Activated CD4-positive, alpha-beta T cell treated with anti-CD3 and anti-CD28 coated beads, Interleukin-2, amount 50 U/mL, for 16 hours (primary cell): ENCODE measurements at regions not wholly inside any gene's neighbourhood (a gene's known extent, or its start where the extent isn't known, plus 50 kb on each side); places are given as distances from the start of the nearest gene placed in this dataset.
"Not testable (repeated sequence)": the region's sequence is repeated elsewhere in the genome, so short reads cannot be mapped to it uniquely, and the experiment has no call there.

Experiments used
- DNase-seq: peaks from one replicate; pipeline ENCODE4 v3.0.0-alpha.2; 2020

GRCh38 chr3:182617500-182617899 lies 175.8 kb upstream of the ATP11B start:
- no peak for DNase-seq

- DNase-seq: peak; percentile 3
Observed at GRCh38 chr3:182618085-182618732, 175.1 kb upstream of the ATP11B start.

GRCh38 chr3:182618981-182619591 lies 174.2 kb upstream of the ATP11B start:
- DNase-seq: no peak

GRCh38 chr3:182620723-182621434 lies 172.4 kb upstream of the ATP11B start:
- no peak for DNase-seq

- DNase-seq: no peak
Observed at GRCh38 chr3:182621435-182622240, 171.7 kb upstream of the ATP11B start.

GRCh38 chr3:182622241-182622545 lies 171.1 kb upstream of the ATP11B start:
- no peak for DNase-seq

- DNase-seq: no peak
Observed at GRCh38 chr3:182626484-182627467, 166.5 kb upstream of the ATP11B start.

- DNase-seq: no peak
Observed at GRCh38 chr3:182628531-182628930, 164.8 kb upstream of the ATP11B start.

GRCh38 chr3:182629521-182629920 lies 163.8 kb upstream of the ATP11B start:
- no peak for DNase-seq

- DNase-seq: no peak
Observed at GRCh38 chr3:182631183-182632076, 161.9 kb upstream of the ATP11B start.

GRCh38 chr3:182632077-182632393 lies 161.3 kb upstream of the ATP11B start:
- no peak for DNase-seq

GRCh38 chr3:182633186-182633585 lies 160.1 kb upstream of the ATP11B start:
- no peak for DNase-seq

- no peak for DNase-seq
Observed at GRCh38 chr3:182636646-182637045, 156.7 kb upstream of the ATP11B start.

GRCh38 chr3:182637350-182638110 lies 155.8 kb upstream of the ATP11B start:
- DNase-seq: no peak

GRCh38 chr3:182644013-182644412 lies 149.3 kb upstream of the ATP11B start:
- DNase-seq: no peak

GRCh38 chr3:182644790-182645433 lies 148.4 kb upstream of the ATP11B start:
- DNase-seq: peak; percentile 79

GRCh38 chr3:182650568-182651128 lies 142.7 kb upstream of the ATP11B start:
- no peak for DNase-seq

GRCh38 chr3:182651461-182651860 lies 141.8 kb upstream of the ATP11B start:
- DNase-seq: no peak

- DNase-seq: not testable (repeated sequence)
Observed at GRCh38 chr3:182653065-182653464, 140.2 kb upstream of the ATP11B start.

GRCh38 chr3:182668541-182668940 lies 124.8 kb upstream of the ATP11B start:
- DNase-seq: no peak
